ENCODE measurements at regions not wholly inside any gene's neighbourhood (a gene's known extent, or its start where the extent isn't known, plus 50 kb on each side); places are given as distances from the start of the nearest gene placed in this dataset.

GRCh38 chr17:22443061-22443460 lies 750.7 kb downstream of the KCNJ18 start:
- intact Hi-C loops (cut with micrococcal nuclease; ENCODE audit: unreplicated experiment): no loop called here
- Histone ChIP-seq H3K27ac (ENCODE audit: low read depth, low read length, poor library complexity, severe bottlenecking) (no peak overlapping the region), H3K4me3 (ENCODE audit: low read depth, low read length, poor library complexity, severe bottlenecking) (no peak overlapping the region), H3K9me3 (ENCODE audit: low read depth, low read length, poor library complexity, severe bottlenecking) (peaks cover 16% of the 10 kb centered on the region), H3K27me3 (replicated peaks; ENCODE audit: insufficient read depth, low read depth, low read length, poor library complexity) (no peaks in the 10 kb centered on the region), H3K36me3 (ENCODE audit: insufficient read depth, low read length, poor library complexity, severe bottlenecking) (no peaks in the 10 kb centered on the region), H3K4me1 (ENCODE audit: insufficient read depth, low read length, poor library complexity, severe bottlenecking) (no peaks in the 10 kb centered on the region)
- POLR2A ChIA-PET (ENCODE audit: low non-redundant PET): no interaction called here
- DNase-seq (ENCODE audit: low spot score): no peak
- BruUV-seq (replicated peaks): no TSS peak
- CTCF ChIA-PET: no interaction called here
- TF ChIP-seq CTCF (conservative IDR thresholded peaks at IDR 0.05; ENCODE audit: low read depth, low read length) (no peak), EZH2 (IDR thresholded peaks at IDR 0.05; ENCODE audit: borderline replicate concordance, low read depth, low read length, poor library complexity, severe bottlenecking) (no peak)

- no peaks in the 10 kb centered on the region for H3K27me3 ChIP-seq (replicated peaks; ENCODE audit: insufficient read depth, low read depth, low read length, poor library complexity)
- intact Hi-C loops (cut with micrococcal nuclease; ENCODE audit: unreplicated experiment): no loop called here
Measured at GRCh38 chr17:22453181-22453580, 760.9 kb downstream of the KCNJ18 start.

GRCh38 chr17:22454070-22454999 lies 762.0 kb downstream of the KCNJ18 start:
- Histone ChIP-seq H3K4me3 (ENCODE audit: low read depth, low read length, poor library complexity, severe bottlenecking) (no peak overlapping the region), H3K27me3 (replicated peaks; ENCODE audit: insufficient read depth, low read depth, low read length, poor library complexity) (no peaks in the 10 kb centered on the region), H3K9me3 (ENCODE audit: low read depth, low read length, poor library complexity, severe bottlenecking) (peaks cover 11% of the 10 kb centered on the region), H3K4me1 (ENCODE audit: insufficient read depth, low read length, poor library complexity, severe bottlenecking) (no peaks in the 10 kb centered on the region), H3K27ac (ENCODE audit: low read depth, low read length, poor library complexity, severe bottlenecking) (no peak overlapping the region), H3K36me3 (ENCODE audit: insufficient read depth, low read length, poor library complexity, severe bottlenecking) (no peaks in the 10 kb centered on the region)
- intact Hi-C loops (cut with micrococcal nuclease; ENCODE audit: unreplicated experiment): no loop called here
- CTCF ChIA-PET: no interaction called here
- no TSS peak for BruUV-seq (replicated peaks)
- no peak for DNase-seq (ENCODE audit: low spot score)
- POLR2A ChIA-PET (ENCODE audit: low non-redundant PET): no interaction called here
- TF ChIP-seq EZH2 (IDR thresholded peaks at IDR 0.05; ENCODE audit: borderline replicate concordance, low read depth, low read length, poor library complexity, severe bottlenecking): no peak
- TF ChIP-seq CTCF (conservative IDR thresholded peaks at IDR 0.05; ENCODE audit: low read depth, low read length): no peak

More at GRCh38 chr17:22453181-22453580, 760.9 kb downstream of the KCNJ18 start:
- BruUV-seq (replicated peaks): no TSS peak
- no peak for DNase-seq (ENCODE audit: low spot score)
- peaks cover 11% of the 10 kb centered on the region for H3K9me3 ChIP-seq (ENCODE audit: low read depth, low read length, poor library complexity, severe bottlenecking)
- no peak overlapping the region for H3K4me3 ChIP-seq (ENCODE audit: low read depth, low read length, poor library complexity, severe bottlenecking)
- H3K4me1 ChIP-seq (ENCODE audit: insufficient read depth, low read length, poor library complexity, severe bottlenecking): no peaks in the 10 kb centered on the region
- no peak overlapping the region for H3K27ac ChIP-seq (ENCODE audit: low read depth, low read length, poor library complexity, severe bottlenecking)
- ChIA-PET POLR2A (ENCODE audit: low non-redundant PET) (no interaction called here), CTCF (no interaction called here)
- H3K36me3 ChIP-seq (ENCODE audit: insufficient read depth, low read length, poor library complexity, severe bottlenecking): no peaks in the 10 kb centered on the region
- TF ChIP-seq EZH2 (IDR thresholded peaks at IDR 0.05; ENCODE audit: borderline replicate concordance, low read depth, low read length, poor library complexity, severe bottlenecking) (no peak), CTCF (conservative IDR thresholded peaks at IDR 0.05; ENCODE audit: low read depth, low read length) (no peak)

Data from A673 (cell line).